ENCODE measurements at regions not wholly inside any gene's neighbourhood (a gene's known extent, or its start where the extent isn't known, plus 50 kb on each side); places are given as distances from the start of the nearest gene placed in this dataset.

- Histone ChIP-seq H3K9ac (ENCODE audit: insufficient read depth in 1 of 2, low read depth in 2 of 2, low read length in 2 of 2) (no peak overlapping the region), H4K20me1 (replicated peaks; ENCODE audit: control insufficient read depth, insufficient read depth, low read length) (no peaks in the 10 kb centered on the region), H3K27ac (ENCODE audit: extremely low read depth, low read depth, low read length) (no peak overlapping the region), H3K4me2 (ENCODE audit: insufficient read depth, low read length) (no peak overlapping the region), H3K4me3 (no peak overlapping the region), H2AFZ (ENCODE audit: low read depth, low read length) (no peak overlapping the region), H3K27me3 (ENCODE audit: control insufficient read depth in 2 of 2, insufficient read depth in 2 of 2, low read length in 2 of 2) (peaks cover 0 to 25% of the 10 kb centered on the region in 2 experiments; a peak in 2 of 5 replicates), H3K4me1 (replicated peaks in 1 of 2; ENCODE audit: control insufficient read depth in 2 of 2, insufficient read depth in 2 of 2, low read length in 2 of 2) (0 out of 5 replicates have a peak, but pooled peaks cover 0 to 4% of the 10 kb centered on the region in 2 experiments), H3K9me3 (replicated peaks; ENCODE audit: control insufficient read depth, insufficient read depth, low read depth, low read length) (no peaks in the 10 kb centered on the region), H3K79me2 (ENCODE audit: control insufficient read depth, insufficient read depth, low read length) (no peaks in the 10 kb centered on the region), H3K36me3 (ENCODE audit: control insufficient read depth, insufficient read depth, low read length) (no peaks in the 10 kb centered on the region), H3K9me1 (ENCODE audit: control insufficient read depth, insufficient read depth, low read length) (no peaks in the 10 kb centered on the region)
- ChIA-PET CTCF (ENCODE audit: low intra/inter-chr PET ratio) (no interaction called here), POLR2A (no interaction called here)
- in situ Hi-C loops (cut with MboI), result no loop called here
- TF ChIP-seq RBM17 (IDR thresholded peaks at IDR 0.05; ENCODE audit: borderline replicate concordance, low read depth, low read length) (no peak), PRMT5 (CRISPR knock-in tag; IDR thresholded peaks at IDR 0.05) (no peak), ZEB2 (IDR thresholded peaks at IDR 0.05) (no peak), NFE2L1 (tag; IDR thresholded peaks at IDR 0.05; ENCODE audit: borderline replicate concordance, low read depth) (no peak), SP1 (CRISPR knock-in tag; IDR thresholded peaks at IDR 0.05) (no peak), ZNF707 (CRISPR knock-in tag; conservative IDR thresholded peaks at IDR 0.05) (no peak), EP300 (IDR thresholded peaks at IDR 0.05; ENCODE audit: low read length) (no peak), NUFIP1 (IDR thresholded peaks at IDR 0.05; ENCODE audit: partially characterized antibody) (no peak), KLF13 (tag; IDR thresholded peaks at IDR 0.05; ENCODE audit: borderline replicate concordance, low read depth) (no peak), MTA3 (IDR thresholded peaks at IDR 0.05; ENCODE audit: borderline replicate concordance) (no peak), KDM5B (IDR thresholded peaks at IDR 0.05; ENCODE audit: insufficient replicate concordance, low read depth, low read length) (no peak), SMAD1 (IDR thresholded peaks at IDR 0.05; ENCODE audit: low read depth, low read length, partially characterized antibody) (no peak), ASH1L (IDR thresholded peaks at IDR 0.05; ENCODE audit: borderline replicate concordance, low read depth, partially characterized antibody) (no peak), GABPB1 (CRISPR knock-in tag; IDR thresholded peaks at IDR 0.05) (no peak), RBBP5 (IDR thresholded peaks at IDR 0.05; ENCODE audit: borderline replicate concordance, insufficient read depth, low read length, poor library complexity, severe bottlenecking) (no peak), BMI1 (IDR thresholded peaks at IDR 0.05; ENCODE audit: low read length) (no peak), ZNF277 (CRISPR knock-in tag; IDR thresholded peaks at IDR 0.05; ENCODE audit: borderline replicate concordance) (no peak), ELF1 (tag; IDR thresholded peaks at IDR 0.05) (no peak), ZBTB33 (CRISPR knock-in tag; IDR thresholded peaks at IDR 0.05) (no peak), FOS (IDR thresholded peaks at IDR 0.05; ENCODE audit: extremely low read depth, insufficient read length) (no peak)
- FAIRE-seq (no peak), ATAC-seq (no peak), DNase-seq (ENCODE audit: extremely low read depth in 1 of 4, low spot score in 3 of 4) (no peak)
- WGBS (ENCODE audit: insufficient coverage, low coverage, missing lambda C conversion rate), result 3% methylated on average over 3 of the region's 3 CpGs
- intact Hi-C loops (cut with micrococcal nuclease), result no loop called here
- BruUV-seq (replicated peaks), result no TSS peak
These were observed 362.4 kb downstream of the MID1IP1 start for GRCh38 chrX:39163581-39164126.
